GM12875 (cell line): ENCODE measurements at regions not wholly inside any gene's neighbourhood (a gene's known extent, or its start where the extent isn't known, plus 50 kb on each side); places are given as distances from the start of the nearest gene placed in this dataset.

Experiments used
- H3K4me3 ChIP-seq: one replicate; pipeline ENCODE4 v1.5.1; 2011; ENCODE audit warnings: low read depth, low read length, control low read depth
- TF ChIP-seq, protein P1 (sequence below): IDR thresholded peaks from 2 replicates; pipeline ENCODE4 v1.5.1; 2011; ENCODE audit warnings: low read depth, mild to moderate bottlenecking, control low read depth, inconsistent platforms, low read length, moderate library complexity, borderline replicate concordance; ENCODE audit not compliant: insufficient read depth

DNA sequence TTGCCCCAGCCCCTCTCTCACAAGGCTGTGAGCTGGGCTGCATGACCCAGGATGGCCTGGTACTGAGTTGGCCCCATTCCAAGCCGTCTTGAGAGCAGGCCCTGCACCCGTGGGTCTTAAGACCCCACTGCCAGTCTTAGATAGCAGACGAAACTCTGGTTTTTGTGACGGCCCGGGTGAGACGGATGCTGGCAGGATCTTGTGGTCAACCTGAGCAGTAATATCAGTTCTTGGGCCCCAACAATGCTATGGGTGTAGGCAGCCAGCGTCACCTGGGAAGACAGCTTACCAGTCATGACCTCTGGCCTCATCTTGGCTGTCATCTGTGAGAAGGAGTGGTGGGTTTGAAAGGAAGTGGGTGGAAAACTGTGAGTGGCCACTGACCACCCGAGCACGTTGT is 305.8 kb downstream of the ARRDC4 start:
- TF ChIP-seq, protein P1, sequence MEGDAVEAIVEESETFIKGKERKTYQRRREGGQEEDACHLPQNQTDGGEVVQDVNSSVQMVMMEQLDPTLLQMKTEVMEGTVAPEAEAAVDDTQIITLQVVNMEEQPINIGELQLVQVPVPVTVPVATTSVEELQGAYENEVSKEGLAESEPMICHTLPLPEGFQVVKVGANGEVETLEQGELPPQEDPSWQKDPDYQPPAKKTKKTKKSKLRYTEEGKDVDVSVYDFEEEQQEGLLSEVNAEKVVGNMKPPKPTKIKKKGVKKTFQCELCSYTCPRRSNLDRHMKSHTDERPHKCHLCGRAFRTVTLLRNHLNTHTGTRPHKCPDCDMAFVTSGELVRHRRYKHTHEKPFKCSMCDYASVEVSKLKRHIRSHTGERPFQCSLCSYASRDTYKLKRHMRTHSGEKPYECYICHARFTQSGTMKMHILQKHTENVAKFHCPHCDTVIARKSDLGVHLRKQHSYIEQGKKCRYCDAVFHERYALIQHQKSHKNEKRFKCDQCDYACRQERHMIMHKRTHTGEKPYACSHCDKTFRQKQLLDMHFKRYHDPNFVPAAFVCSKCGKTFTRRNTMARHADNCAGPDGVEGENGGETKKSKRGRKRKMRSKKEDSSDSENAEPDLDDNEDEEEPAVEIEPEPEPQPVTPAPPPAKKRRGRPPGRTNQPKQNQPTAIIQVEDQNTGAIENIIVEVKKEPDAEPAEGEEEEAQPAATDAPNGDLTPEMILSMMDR, result no peak
- H3K4me3 ChIP-seq, result no peak overlapping the region

DNA sequence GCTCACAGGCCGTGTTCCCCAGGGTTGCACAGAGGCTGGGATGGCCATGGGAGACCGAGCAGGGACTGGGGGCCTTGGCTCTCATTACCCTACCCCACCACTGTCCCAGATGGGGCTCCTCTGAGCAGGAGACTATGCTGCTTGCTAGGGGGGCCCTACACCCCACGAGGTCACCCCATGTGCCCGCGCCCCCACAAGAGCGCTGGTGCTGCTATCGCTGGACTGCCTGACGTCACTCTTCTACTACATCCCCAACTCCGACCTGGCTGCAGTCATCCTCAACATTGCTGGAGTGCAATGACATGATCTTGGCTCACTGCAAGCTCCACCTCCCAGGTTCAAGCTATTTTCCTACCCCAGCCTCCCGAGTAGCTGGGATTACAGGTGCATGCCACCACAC is 307.7 kb downstream of the ARRDC4 start:
- TF ChIP-seq, protein P1, result no peak
- H3K4me3 ChIP-seq, result no peak overlapping the region

DNA sequence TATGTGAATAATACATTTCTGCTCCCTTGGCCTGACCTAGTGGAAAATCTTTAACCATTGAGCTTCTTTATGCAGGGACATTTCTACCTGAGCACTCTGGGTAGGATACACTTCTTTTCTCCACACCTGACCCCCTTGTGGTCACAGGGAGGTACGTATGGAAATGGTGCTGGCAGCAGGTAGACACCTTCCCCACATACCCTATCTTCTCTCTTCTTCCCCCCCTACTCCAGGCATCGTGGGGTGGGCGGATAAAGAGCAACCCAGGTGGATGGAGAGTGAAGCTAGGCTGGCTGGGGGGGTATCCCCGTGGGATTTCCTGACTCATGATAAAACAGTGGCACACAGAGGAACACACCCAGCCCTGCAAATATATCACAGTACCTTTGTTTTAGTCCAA is 312.1 kb downstream of the ARRDC4 start:
- H3K4me3 ChIP-seq, result no peak overlapping the region
- TF ChIP-seq, protein P1, result no peak

DNA sequence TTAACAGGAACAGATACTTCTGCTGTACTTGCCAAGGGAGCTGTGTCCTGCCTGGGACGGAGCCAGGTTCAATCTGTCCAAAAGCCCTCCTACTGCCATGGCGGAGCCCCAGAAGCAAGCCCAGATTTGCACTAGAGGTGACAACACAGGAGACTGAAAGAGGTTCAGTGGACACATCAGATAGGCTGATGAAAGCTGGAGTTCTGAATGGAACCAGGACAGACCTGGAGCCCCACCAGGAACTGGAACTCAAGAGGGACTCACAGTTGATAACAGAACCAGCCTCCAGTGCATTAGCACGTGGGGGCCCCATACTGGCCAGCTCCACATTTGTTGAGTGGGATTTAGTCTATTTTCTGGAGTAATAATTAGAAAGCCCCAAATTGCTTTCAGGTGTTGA is 315.5 kb downstream of the ARRDC4 start:
- TF ChIP-seq, protein P1, result no peak
- no peak overlapping the region for H3K4me3 ChIP-seq

DNA sequence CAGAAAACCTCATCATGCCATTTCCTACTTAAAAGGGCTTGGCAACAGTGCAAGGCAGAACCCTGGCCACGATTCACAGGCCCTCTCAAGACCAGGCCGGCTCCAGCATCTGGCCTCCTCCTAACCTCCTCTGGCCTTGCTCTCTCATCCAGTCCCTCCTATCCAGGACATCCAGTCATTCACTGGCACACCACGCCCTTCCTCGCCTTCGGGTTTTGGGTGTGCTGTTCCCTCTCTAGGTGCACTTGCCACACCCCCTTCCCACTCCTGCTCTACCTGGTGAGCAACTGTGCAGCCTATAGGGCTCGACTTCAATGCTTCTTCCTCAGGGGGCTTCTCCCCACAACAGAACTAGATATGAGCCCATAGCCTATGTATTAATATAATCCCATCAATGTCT is 317.1 kb downstream of the ARRDC4 start:
- H3K4me3 ChIP-seq, result no peak overlapping the region
- TF ChIP-seq, protein P1, result no peak

DNA sequence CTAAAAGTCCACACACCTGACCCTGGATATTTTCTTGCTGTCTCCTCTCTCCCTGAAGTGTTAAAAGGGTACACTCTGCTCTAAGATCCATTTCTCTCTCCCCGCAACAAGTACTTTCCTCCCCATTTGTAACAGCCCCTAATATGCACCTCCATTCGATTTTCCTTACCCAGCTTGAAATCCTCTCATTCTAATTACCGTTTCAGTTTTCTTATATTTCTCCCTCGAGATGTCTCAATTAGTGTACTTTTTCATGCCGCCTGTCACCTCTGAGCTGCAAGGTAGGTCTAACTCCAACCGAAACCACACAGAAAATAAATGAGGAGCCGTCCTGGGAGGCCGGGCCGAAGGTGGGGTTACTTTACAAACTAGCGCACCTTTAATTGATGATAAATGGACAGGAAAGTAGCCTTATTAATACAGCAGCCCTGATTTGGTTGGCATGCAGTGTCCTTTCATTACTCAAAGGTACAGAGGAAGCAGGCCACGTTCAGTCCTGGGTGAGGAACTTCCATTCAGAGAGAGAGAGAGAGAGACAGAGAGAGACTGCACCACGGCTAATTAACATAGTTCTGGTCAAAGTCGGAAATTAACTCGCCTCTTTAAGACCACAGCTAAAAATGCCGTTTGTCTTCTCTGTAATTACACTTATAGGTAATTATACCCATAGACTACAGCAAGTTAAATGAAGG is 319.9 kb downstream of the ARRDC4 start:
- TF ChIP-seq, protein P1, result no peak
- H3K4me3 ChIP-seq, result no peak overlapping the region

DNA sequence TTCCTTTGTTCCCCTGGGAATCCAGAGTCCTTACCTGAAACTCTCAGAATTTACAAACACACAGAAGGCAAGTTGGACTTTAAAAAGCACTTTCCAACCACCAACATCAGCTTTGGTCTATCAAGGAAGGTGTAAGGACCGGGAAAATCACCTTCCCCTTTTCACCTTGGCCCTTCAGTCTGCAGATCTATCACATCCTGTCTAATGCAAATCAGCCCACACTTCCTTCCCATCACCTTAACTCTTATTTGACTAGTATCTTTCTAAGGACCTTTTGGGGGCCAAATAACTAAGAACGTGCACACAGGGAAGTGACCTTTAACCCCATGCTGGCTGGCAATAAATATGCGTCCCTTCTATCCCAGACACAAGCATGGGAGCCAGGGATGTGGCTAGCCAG is 320.6 kb downstream of the ARRDC4 start:
- no peak overlapping the region for H3K4me3 ChIP-seq
- TF ChIP-seq, protein P1, result no peak
